OCI-LY7 (cell line): ENCODE measurements at regions not wholly inside any gene's neighbourhood (a gene's known extent, or its start where the extent isn't known, plus 50 kb on each side); places are given as distances from the start of the nearest gene placed in this dataset.

Source experiments
- BruUV-seq: library from RNA; stranded (reverse); fragments of 400-500 nt; replicated peaks from 2 replicates; lab custom pipeline; 2021; lab: Mats Ljungman, UMichigan
- CTCF ChIA-PET: fragments of 300-600 bp; sonication (Branson Sonifier 250); formaldehyde crosslinking; loops from one replicate; lab custom pipeline; 2022; ENCODE audit warnings: antibody characterized with exemption; ENCODE audit not compliant: unreplicated experiment; lab: Charles Lee
- POLR2A ChIA-PET: fragments of 300-600 bp; sonication (Branson Sonifier 250); formaldehyde crosslinking; loops from one replicate; lab custom pipeline; 2022; ENCODE audit warnings: antibody characterized with exemption; lab: Charles Lee
- DNase-seq: peaks from one replicate; pipeline ENCODE4 v3.0.0-alpha.2; 2015; ENCODE audit warnings: low spot score
- H2AFZ ChIP-seq: fragments of 200-600 bp; sonication (generic), shearing (Covaris generic); 2 replicates; pipeline ENCODE4 v1.6.1; 2014; ENCODE audit warnings: mild to moderate bottlenecking, antibody characterized with exemption, low read length, moderate library complexity
- H3K27ac ChIP-seq: fragments of 200-600 bp; sonication (generic); 2 replicates; pipeline ENCODE4 v1.5.1; 2014; ENCODE audit warnings: mixed run types, low read depth, mild to moderate bottlenecking, moderate library complexity, low read length, inconsistent platforms; ENCODE audit not compliant: poor library complexity, severe bottlenecking
- H3K36me3 ChIP-seq: fragments of 200-600 bp; sonication (generic); 2 replicates; pipeline ENCODE4 v1.6.1; 2014; ENCODE audit warnings: mild to moderate bottlenecking, antibody characterized with exemption, low read length, moderate library complexity, mixed read lengths; ENCODE audit not compliant: insufficient read depth
- H3K4me1 ChIP-seq: fragments of 200-600 bp; sonication (generic); 2 replicates; pipeline ENCODE4 v1.5.1; 2014; ENCODE audit warnings: mild to moderate bottlenecking, low read length; ENCODE audit not compliant: insufficient read depth, poor library complexity, severe bottlenecking
- H3K4me2 ChIP-seq: fragments of 200-600 bp; sonication (generic); 2 replicates; pipeline ENCODE4 v1.6.1; 2014; ENCODE audit warnings: mild to moderate bottlenecking, low read length
- H3K4me3 ChIP-seq: fragments of 200-600 bp; sonication (generic); 2 replicates; pipeline ENCODE4 v1.5.1; 2014; ENCODE audit warnings: mild to moderate bottlenecking, low read depth, low read length; ENCODE audit not compliant: poor library complexity, severe bottlenecking
- H3K79me2 ChIP-seq: fragments of 200-600 bp; sonication (generic); 2 replicates; pipeline ENCODE4 v1.6.1; 2016; ENCODE audit warnings: low read depth, mild to moderate bottlenecking, low read length, moderate library complexity, mixed read lengths; ENCODE audit not compliant: insufficient read depth
- H3K9me2 ChIP-seq: fragments of 200-600 bp; sonication (generic); 2 replicates; pipeline ENCODE4 v1.6.1; 2016; ENCODE audit warnings: mild to moderate bottlenecking, low read length, mixed read lengths; ENCODE audit not compliant: insufficient read depth
- H3K9me3 ChIP-seq: fragments of 200-600 bp; sonication (generic); 2 replicates; pipeline ENCODE4 v1.6.1; 2014; ENCODE audit warnings: mild to moderate bottlenecking, mixed run types, low read length, mixed read lengths
- H4K20me1 ChIP-seq: fragments of 200-600 bp; sonication (generic); 2 replicates; pipeline ENCODE4 v1.6.1; 2014; ENCODE audit warnings: mild to moderate bottlenecking, antibody characterized with exemption, low read length, moderate library complexity, mixed read lengths; ENCODE audit not compliant: insufficient read depth
- EZH2phosphoT487 ChIP-seq: fragments of 200-600 bp; sonication (generic); IDR thresholded peaks from 2 replicates; pipeline ENCODE4 v1.6.1; 2018; ENCODE audit warnings: low read depth, borderline replicate concordance, mild to moderate bottlenecking, mixed run types, antibody characterized with exemption, low read length, moderate library complexity, mixed read lengths
- intact Hi-C: fragments of 100-400 bp; cut with micrococcal nuclease; formaldehyde crosslinking; loops from one replicate; pipeline ENCODE4 v1.10.0; 2022; ENCODE audit not compliant: unreplicated experiment
- TF ChIP-seq, protein P1 (sequence below): fragments of 200-600 bp; sonication (generic); conservative IDR thresholded peaks from 2 replicates; pipeline ENCODE4 v1.5.1; 2014; ENCODE audit warnings: mild to moderate bottlenecking, antibody characterized with exemption, low read length, moderate library complexity, mixed read lengths

DNA sequence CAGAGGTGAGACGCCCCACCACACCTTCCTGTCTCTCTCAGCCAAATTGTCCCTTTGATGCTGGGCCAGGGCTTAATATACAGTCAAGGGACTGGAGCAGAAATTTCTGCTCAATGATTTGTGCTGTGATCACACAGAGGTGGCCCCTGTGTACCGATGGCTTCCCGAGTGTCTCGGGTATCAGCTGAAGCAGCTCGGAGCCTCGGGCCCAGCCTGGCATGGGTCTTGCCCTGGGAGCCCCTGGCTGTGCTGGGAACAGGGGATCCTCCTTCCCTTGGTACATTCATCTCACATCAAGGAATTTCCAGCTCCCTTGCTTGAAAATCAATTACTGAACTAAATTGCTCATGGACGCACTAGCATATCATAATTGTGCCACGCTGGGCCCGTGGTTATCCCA, 148.8 kb upstream of the C1orf174 start:
- BruUV-seq = no TSS peak
- POLR2A ChIA-PET = interaction anchor here (1.7 to 11.7 kb wide), 4 partner anchors 13 to 145 kb away, joined by 5 to 90 read pairs (median 32); no protein-coding TSS in a partner anchor
- Histone ChIP-seq H3K4me1 (peaks cover 60% of the 10 kb centered on the region), H3K36me3 (no peaks in the 10 kb centered on the region), H4K20me1 (no peaks in the 10 kb centered on the region), H3K27ac (peak overlapping the region; percentile 98), H2AFZ (peak overlapping the region; percentile 5; the same call in 1 of the 2 replicates), H3K9me2 (no peaks in the 10 kb centered on the region), H3K79me2 (peaks cover 8% of the 10 kb centered on the region; the same call in 1 of the 2 replicates), H3K4me3 (peak overlapping the region; percentile 68), H3K4me2 (peak overlapping the region; percentile 92), H3K9me3 (no peaks in the 10 kb centered on the region)
- DNase-seq = peak; percentile 32
- TF ChIP-seq, protein P1, sequence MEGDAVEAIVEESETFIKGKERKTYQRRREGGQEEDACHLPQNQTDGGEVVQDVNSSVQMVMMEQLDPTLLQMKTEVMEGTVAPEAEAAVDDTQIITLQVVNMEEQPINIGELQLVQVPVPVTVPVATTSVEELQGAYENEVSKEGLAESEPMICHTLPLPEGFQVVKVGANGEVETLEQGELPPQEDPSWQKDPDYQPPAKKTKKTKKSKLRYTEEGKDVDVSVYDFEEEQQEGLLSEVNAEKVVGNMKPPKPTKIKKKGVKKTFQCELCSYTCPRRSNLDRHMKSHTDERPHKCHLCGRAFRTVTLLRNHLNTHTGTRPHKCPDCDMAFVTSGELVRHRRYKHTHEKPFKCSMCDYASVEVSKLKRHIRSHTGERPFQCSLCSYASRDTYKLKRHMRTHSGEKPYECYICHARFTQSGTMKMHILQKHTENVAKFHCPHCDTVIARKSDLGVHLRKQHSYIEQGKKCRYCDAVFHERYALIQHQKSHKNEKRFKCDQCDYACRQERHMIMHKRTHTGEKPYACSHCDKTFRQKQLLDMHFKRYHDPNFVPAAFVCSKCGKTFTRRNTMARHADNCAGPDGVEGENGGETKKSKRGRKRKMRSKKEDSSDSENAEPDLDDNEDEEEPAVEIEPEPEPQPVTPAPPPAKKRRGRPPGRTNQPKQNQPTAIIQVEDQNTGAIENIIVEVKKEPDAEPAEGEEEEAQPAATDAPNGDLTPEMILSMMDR = no peak
- TF ChIP-seq EZH2phosphoT487 = no peak
- intact Hi-C loops = loop anchor here (5.0 kb wide), 3 partner anchors 128 to 263 kb away; partner anchors contain the start of genes CEP104 and DFFB
- CTCF ChIA-PET = interaction anchor here (2.2 kb wide), 1 partner anchor 21 kb away, joined by 11 read pairs; no protein-coding TSS in a partner anchor

DNA sequence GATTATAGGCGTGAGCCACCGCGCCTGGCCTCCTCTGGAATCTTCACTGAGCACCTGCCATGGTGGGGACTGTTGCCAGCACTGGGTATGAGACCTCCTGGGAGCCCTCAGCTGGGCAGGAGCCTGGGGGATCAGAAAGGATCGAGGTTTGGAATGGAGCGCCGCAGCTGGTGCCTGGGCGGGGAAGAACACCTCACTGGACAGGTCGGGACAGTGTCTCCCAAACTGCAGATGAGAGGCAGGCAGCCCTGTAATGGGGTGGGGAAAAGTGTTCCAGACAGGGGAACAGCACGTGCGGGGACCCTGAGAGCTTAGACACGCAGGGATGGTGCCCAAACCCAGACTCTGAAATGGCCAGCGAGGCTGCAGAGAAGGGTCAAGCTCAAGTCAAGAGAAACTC, 150.9 kb upstream of the C1orf174 start:
- H2AFZ ChIP-seq = no peak overlapping the region
- H3K4me2 ChIP-seq = no peak overlapping the region
- H3K36me3 ChIP-seq = no peaks in the 10 kb centered on the region
- no peaks in the 10 kb centered on the region for H3K9me2 ChIP-seq
- CTCF ChIA-PET = no interaction called here
- H3K4me1 ChIP-seq = peaks cover 46% of the 10 kb centered on the region
- POLR2A ChIA-PET = interaction anchor here (0.7 kb wide), 2 partner anchors 91 to 197 kb away, joined by 3 to 4 read pairs; no protein-coding TSS in a partner anchor
- H3K27ac ChIP-seq = no peak overlapping the region
- no TSS peak for BruUV-seq
- H3K79me2 ChIP-seq = peaks cover 7% of the 10 kb centered on the region; the same call in 1 of the 2 replicates
- DNase-seq = no peak
- no peaks in the 10 kb centered on the region for H3K9me3 ChIP-seq
- intact Hi-C loops = no loop called here
- H4K20me1 ChIP-seq = no peaks in the 10 kb centered on the region
- TF ChIP-seq EZH2phosphoT487 = no peak
- TF ChIP-seq, protein P1 = no peak
- no peak overlapping the region for H3K4me3 ChIP-seq

DNA sequence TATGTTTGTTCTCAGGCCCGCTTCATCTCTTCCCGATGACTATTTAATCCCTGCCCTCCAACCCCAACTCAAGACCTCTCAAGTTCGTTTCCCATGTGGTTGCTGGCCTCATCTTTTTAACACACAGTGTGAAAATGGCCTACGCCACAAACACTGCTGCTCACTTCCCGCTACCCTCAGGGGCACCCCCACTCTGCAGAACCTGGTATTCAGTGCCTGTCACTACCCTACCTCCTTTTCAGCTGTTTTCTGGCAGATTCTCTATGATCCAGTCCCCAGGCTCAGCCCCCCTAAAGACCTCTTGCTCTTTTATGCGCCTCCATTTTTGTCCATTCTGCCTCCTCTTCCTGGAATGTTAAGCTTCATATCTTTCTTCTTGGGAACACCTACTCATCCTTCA, 152.6 kb upstream of the C1orf174 start:
- H3K4me2 ChIP-seq = no peak overlapping the region
- H3K27ac ChIP-seq = no peak overlapping the region
- no TSS peak for BruUV-seq
- no peaks in the 10 kb centered on the region for H3K79me2 ChIP-seq
- H2AFZ ChIP-seq = no peak overlapping the region; the same call in 1 of the 2 replicates
- ChIA-PET CTCF (no interaction called here), POLR2A (interaction anchor here (0.7 kb wide), 1 partner anchor 17 kb away, joined by 7 read pairs; no protein-coding TSS in a partner anchor)
- no peak for DNase-seq
- intact Hi-C loops = no loop called here
- TF ChIP-seq EZH2phosphoT487 = no peak
- TF ChIP-seq, protein P1 = no peak
- no peaks in the 10 kb centered on the region for H3K9me2 ChIP-seq
- no peaks in the 10 kb centered on the region for H4K20me1 ChIP-seq
- H3K9me3 ChIP-seq = no peaks in the 10 kb centered on the region
- H3K4me1 ChIP-seq = peaks cover 29% of the 10 kb centered on the region
- H3K36me3 ChIP-seq = no peaks in the 10 kb centered on the region
- H3K4me3 ChIP-seq = no peak overlapping the region
